GM13976 (cell line): ENCODE measurements at regions not wholly inside any gene's neighbourhood (a gene's known extent, or its start where the extent isn't known, plus 50 kb on each side); places are given as distances from the start of the nearest gene placed in this dataset.

Experiments
- DNase-seq: peaks from one replicate; pipeline ENCODE4 v3.0.0; 2012; ENCODE audit warnings: low spot score
- in situ Hi-C: fragments of 300-500 bp; cut with MboI; formaldehyde crosslinking; loops from one replicate; pipeline ENCODE4 v1.12.0; 2022; ENCODE audit warnings: low sequenced_read_pairs, mixed read lengths, inconsistent platforms; ENCODE audit not compliant: unreplicated experiment
- TF ChIP-seq, protein P1 (sequence below): IDR thresholded peaks from 2 replicates; pipeline ENCODE4 v1.5.1; 2012; ENCODE audit warnings: borderline replicate concordance, mild to moderate bottlenecking; ENCODE audit not compliant: insufficient read depth; ENCODE audit errors: extremely low read depth, missing control alignments, control extremely low read depth

DNA sequence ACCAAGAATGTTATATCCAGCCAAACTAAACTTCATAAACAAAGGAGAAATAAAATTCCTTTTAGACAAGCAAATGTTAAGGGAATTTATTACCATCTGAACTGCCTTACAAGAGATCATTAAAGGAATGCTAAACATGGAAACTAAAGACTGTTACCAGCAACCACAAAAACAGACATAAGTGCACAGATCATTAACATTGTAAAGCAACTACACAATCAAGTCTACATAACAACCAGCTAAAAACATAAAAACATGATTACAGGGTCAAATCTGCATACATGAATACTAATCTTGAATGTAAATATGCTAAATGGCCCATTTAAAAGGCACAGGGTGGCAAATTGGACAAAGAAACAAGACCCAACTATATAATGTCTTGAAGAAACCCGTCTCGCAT is 211.0 kb upstream of the PBX1 start:
- TF ChIP-seq, protein P1, sequence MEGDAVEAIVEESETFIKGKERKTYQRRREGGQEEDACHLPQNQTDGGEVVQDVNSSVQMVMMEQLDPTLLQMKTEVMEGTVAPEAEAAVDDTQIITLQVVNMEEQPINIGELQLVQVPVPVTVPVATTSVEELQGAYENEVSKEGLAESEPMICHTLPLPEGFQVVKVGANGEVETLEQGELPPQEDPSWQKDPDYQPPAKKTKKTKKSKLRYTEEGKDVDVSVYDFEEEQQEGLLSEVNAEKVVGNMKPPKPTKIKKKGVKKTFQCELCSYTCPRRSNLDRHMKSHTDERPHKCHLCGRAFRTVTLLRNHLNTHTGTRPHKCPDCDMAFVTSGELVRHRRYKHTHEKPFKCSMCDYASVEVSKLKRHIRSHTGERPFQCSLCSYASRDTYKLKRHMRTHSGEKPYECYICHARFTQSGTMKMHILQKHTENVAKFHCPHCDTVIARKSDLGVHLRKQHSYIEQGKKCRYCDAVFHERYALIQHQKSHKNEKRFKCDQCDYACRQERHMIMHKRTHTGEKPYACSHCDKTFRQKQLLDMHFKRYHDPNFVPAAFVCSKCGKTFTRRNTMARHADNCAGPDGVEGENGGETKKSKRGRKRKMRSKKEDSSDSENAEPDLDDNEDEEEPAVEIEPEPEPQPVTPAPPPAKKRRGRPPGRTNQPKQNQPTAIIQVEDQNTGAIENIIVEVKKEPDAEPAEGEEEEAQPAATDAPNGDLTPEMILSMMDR = no peak
- no peak for DNase-seq

DNA sequence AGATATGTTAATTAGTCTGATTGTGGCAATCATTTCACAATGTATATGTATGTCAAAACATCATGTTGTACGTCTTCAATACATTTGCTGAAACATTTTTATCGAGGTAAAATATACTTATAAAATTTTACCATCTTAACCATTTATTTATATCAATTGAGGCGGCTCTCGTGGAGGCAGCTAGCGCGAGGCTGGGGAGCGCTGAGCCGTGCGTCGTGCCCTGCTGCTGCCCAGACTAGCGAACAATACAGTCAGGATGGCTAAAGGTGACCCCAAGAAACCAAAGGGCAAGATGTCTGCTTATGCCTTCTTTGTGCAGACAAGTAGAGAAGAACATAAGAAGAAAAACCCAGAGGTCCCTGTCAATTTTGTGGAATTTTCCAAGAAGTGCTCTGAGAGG is 202.5 kb upstream of the PBX1 start:
- in situ Hi-C loops = no loop called here
- TF ChIP-seq, protein P1 = no peak
- no peak for DNase-seq

More for the DNA sequence above, 211.0 kb upstream of the PBX1 start:
- in situ Hi-C loops = no loop called here

DNA sequence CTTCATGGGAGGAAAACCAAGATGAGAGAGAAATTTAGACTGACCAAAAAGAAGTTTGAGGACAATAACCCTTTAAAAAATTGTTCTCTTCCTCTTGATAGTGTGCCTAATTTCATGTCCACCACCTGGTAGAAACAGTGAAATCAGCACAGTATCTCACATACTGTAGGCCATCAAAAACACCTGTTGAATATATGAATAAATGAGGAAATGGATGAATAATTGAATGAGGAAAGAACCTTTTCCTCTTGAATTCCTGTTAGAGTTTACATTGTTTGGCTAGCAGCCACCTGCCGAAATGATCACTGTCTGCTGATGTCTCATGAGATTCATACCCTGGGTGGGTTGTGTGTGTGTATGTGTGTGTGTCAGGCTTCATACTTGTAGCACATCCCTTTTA is 198.7 kb upstream of the PBX1 start:
- in situ Hi-C loops = no loop called here
- no peak for DNase-seq
- TF ChIP-seq, protein P1 = no peak

DNA sequence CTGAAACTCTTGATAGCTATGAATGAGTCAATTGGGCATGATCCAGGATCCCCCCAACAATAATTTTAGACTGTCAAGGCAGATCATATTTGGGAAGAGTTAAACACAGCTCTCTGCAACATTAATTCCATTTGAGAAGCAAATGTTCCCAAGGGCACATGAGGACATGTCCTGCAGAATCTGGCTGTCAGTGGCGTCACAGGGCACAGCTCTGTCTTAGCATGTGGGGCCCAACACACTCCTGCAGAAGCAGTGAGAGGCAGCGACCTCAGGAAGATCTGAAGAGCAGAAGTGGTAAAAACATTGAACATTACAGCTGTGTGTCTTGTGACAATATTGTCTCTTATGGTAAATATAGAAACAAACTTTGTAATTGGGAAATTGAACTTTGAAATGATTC is 197.1 kb upstream of the PBX1 start:
- TF ChIP-seq, protein P1 = no peak

DNA sequence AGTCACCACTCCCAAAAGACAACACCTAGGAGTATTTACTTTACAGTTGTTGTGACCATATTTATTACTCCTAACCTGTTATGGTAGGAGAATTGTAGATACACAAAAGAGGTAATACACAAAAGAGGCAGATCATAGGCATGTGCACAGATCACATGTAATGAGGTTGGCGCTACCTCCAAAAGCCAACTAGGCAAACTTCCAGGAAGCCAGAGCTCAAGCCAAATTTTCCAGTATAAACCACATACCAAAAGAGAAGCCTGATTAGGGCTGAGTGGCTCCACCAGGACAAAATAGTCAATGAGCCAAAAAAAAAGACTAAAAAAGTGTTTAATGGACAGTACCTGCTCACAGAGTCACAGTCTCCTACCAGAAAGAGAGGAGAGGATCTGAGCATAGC is 195.0 kb upstream of the PBX1 start:
- no peak for DNase-seq
- TF ChIP-seq, protein P1 = no peak
- in situ Hi-C loops = no loop called here

More for the DNA sequence above, 197.1 kb upstream of the PBX1 start:
- no peak for DNase-seq
- in situ Hi-C loops = no loop called here

DNA sequence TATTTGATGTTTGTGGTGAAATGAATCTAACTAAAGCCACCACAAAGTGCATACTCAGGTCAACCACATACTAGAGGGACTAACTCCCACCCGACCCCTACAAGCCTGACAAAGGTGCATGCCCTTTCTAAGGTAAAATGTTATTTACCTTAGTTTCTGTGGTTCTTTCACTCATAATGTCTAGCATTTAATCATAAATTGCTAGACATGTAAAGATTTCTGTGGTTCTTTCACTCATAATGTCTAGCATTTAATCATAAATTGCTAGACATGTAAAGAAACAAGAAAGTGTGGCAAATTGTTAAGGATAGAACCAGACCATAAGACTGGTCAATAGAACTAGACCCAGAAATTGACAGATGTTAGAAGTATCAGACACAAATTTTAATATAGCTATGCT is 193.0 kb upstream of the PBX1 start:
- no peak for DNase-seq
- TF ChIP-seq, protein P1 = no peak

DNA sequence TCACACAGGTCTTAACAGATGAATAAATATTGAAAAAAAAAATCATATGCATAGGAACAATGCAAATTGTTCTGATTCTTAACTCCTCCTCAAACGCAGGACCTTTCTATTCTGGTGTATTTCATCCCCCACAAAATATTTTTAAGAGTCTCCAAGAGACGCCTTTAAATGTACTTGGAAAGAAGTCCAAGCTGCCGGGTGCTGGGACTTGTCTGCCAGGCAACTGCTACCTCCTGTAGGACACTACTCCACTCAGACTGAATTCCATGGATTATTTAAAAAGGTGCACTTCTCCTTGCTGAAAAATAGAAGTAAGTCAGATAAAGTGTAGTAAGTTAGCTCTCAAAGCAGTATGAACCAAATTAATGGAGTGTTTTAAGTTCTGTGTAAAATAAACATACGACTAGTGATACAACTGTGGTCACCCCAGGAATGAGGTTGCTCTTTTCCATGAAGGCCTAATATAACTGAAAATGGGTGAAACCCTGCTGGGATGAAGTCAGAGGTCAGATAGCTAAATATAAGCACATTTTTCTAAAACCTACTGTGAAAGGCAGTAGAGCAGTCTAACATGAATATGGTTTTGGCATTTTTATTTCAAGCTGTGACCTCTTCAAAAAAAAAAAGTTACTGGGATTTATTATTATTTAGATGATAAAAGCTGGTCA is 189.2 kb upstream of the PBX1 start:
- no peak for DNase-seq
- TF ChIP-seq, protein P1 = no peak
- in situ Hi-C loops = no loop called here

More for the DNA sequence above, 193.0 kb upstream of the PBX1 start:
- in situ Hi-C loops = no loop called here
